ENCODE measurements at regions not wholly inside any gene's neighbourhood (a gene's known extent, or its start where the extent isn't known, plus 50 kb on each side); places are given as distances from the start of the nearest gene placed in this dataset.

DNA sequence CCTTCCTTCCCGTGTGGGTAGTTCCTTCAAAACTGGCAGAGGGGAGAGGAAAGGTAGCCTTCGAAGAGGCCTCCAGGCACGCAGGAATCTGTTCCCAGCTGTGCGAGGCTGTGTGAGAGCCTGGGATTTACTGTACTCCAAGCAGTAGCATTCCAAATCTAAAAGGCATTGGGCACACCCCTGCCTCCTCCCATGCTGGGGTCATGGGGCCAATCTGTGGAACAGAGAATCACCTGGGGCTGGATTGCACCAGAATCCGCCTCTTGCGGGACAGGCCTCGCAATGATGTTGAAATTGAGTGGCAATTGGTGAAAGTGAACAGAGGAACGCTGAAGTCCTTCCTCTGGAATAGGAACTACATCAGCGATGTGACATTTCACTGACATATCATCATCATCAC, 72.5 kb upstream of the IRX3 start:
- TF ChIP-seq, protein P1, sequence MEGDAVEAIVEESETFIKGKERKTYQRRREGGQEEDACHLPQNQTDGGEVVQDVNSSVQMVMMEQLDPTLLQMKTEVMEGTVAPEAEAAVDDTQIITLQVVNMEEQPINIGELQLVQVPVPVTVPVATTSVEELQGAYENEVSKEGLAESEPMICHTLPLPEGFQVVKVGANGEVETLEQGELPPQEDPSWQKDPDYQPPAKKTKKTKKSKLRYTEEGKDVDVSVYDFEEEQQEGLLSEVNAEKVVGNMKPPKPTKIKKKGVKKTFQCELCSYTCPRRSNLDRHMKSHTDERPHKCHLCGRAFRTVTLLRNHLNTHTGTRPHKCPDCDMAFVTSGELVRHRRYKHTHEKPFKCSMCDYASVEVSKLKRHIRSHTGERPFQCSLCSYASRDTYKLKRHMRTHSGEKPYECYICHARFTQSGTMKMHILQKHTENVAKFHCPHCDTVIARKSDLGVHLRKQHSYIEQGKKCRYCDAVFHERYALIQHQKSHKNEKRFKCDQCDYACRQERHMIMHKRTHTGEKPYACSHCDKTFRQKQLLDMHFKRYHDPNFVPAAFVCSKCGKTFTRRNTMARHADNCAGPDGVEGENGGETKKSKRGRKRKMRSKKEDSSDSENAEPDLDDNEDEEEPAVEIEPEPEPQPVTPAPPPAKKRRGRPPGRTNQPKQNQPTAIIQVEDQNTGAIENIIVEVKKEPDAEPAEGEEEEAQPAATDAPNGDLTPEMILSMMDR (conservative IDR thresholded peaks at IDR 0.05; ENCODE audit: low read length), result no peak
- no peak for DNase-seq (ENCODE audit: low read depth)
- H3K4me3 ChIP-seq (ENCODE audit: low read length), result no peak overlapping the region

DNA sequence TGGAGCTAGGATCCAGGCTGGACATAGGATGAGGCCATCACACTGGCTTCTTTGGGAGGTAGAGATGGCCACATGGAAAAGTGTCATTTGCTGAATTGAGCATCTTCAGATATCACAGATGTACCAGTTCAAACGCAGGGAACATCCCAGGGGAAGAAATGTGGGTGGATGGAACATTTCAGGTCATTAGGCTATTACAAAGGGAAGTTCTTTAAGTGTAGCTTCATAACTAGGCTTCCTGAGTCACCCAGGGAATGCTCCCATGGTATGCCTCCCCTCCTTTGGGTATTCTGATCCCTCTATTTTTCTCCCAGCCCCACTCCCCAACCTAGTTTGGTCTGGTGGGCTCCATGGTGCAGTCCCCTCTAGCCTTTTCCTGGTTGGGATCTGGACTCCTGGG, 69.8 kb upstream of the IRX3 start:
- TF ChIP-seq, protein P1 (conservative IDR thresholded peaks at IDR 0.05; ENCODE audit: low read length), result no peak
- no peak overlapping the region for H3K4me3 ChIP-seq (ENCODE audit: low read length)
- no peak for DNase-seq (ENCODE audit: low read depth)

GRCh38 chr16:54355251-54355650, 68.7 kb upstream of the IRX3 start:
- TF ChIP-seq, protein P1 (conservative IDR thresholded peaks at IDR 0.05; ENCODE audit: low read length), result no peak
- no peak overlapping the region for H3K4me3 ChIP-seq (ENCODE audit: low read length)
- DNase-seq (ENCODE audit: low read depth), result peak; percentile 15

GRCh38 chr16:54353097-54353496, 66.5 kb upstream of the IRX3 start:
- H3K4me3 ChIP-seq (ENCODE audit: low read length), result no peak overlapping the region

GRCh38 chr16:54351171-54351570, 64.6 kb upstream of the IRX3 start:
- TF ChIP-seq, protein P1 (conservative IDR thresholded peaks at IDR 0.05; ENCODE audit: low read length), result no peak
- no peak overlapping the region for H3K4me3 ChIP-seq (ENCODE audit: low read length)
- no peak for DNase-seq (ENCODE audit: low read depth)

More at GRCh38 chr16:54353097-54353496, 66.5 kb upstream of the IRX3 start:
- no peak for DNase-seq (ENCODE audit: low read depth)
- TF ChIP-seq, protein P1 (conservative IDR thresholded peaks at IDR 0.05; ENCODE audit: low read length), result no peak

GRCh38 chr16:54347961-54348360, 61.4 kb upstream of the IRX3 start:
- TF ChIP-seq, protein P1 (conservative IDR thresholded peaks at IDR 0.05; ENCODE audit: low read length), result no peak
- DNase-seq (ENCODE audit: low read depth), result no peak
- H3K4me3 ChIP-seq (ENCODE audit: low read length), result no peak overlapping the region

DNA sequence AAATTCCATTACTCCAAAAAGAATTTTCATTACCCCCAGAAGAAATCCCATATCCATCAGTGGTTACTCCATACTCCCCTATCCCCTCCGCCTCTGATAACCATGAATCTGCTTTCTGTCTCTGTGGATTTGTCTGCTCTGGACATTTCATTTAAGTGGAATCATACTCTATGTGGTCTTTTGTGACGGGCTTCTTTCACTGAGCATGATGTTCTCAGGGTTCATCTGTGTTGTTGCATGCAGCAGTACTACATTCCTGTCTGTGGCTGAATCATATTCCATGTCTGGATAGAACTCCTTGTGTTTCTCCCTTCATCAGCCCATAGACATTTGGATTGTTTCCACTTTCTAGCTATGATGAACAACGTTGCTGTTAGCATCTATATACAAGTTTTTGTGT, 59.5 kb upstream of the IRX3 start:
- TF ChIP-seq, protein P1 (conservative IDR thresholded peaks at IDR 0.05; ENCODE audit: low read length), result peak; percentile 9; the same call in 1 of the 2 replicates
- peak; percentile 77 for DNase-seq (ENCODE audit: low read depth)

More for the DNA sequence above, 59.5 kb upstream of the IRX3 start:
- no peak overlapping the region for H3K4me3 ChIP-seq (ENCODE audit: low read length)
